ENCODE measurements at regions not wholly inside any gene's neighbourhood (a gene's known extent, or its start where the extent isn't known, plus 50 kb on each side); places are given as distances from the start of the nearest gene placed in this dataset.

GRCh38 chr11:103010891-103011290 is 55.4 kb upstream of the MMP13 start:
- no peak overlapping the region for H3K27ac ChIP-seq
- no peak overlapping the region for H3K4me3 ChIP-seq
- 0 to 92% (median 40%) methylated on average over 1 to 3 of the region's 3 CpGs; no CpG with 5 or more reads in 2 of the 10 experiments for WGBS, 10 experiments
- in situ Hi-C loops (cut with MboI; ENCODE audit: low pct_unique_long_range_greater_than_20kb in 2 of 9, low sequenced_read_pairs in 9 of 9, unreplicated experiment in 9 of 9): no loop called here
- H3K4me1 ChIP-seq (replicated peaks in 1 of 2): no peaks in the 10 kb centered on the region
- peak in 2 of 8 experiments; percentile 59 to 68 for ATAC-seq (replicated peaks in 6 of 8)

GRCh38 chr11:103007521-103007920 is 52.0 kb upstream of the MMP13 start:
- ATAC-seq (replicated peaks in 6 of 8): peak in 1 of 8 experiments; percentile 44
- WGBS, 10 experiments: 80 to 100% (median 100%) methylated on average over 1 of the region's 1 CpG; no CpG with 5 or more reads in 5 of the 10 experiments
- in situ Hi-C loops (cut with MboI; ENCODE audit: low pct_unique_long_range_greater_than_20kb in 2 of 9, low sequenced_read_pairs in 9 of 9, unreplicated experiment in 9 of 9): no loop called here
- no peak overlapping the region for H3K27ac ChIP-seq
- H3K4me1 ChIP-seq (replicated peaks in 1 of 2): no peaks in the 10 kb centered on the region
- no peak overlapping the region for H3K4me3 ChIP-seq

Data from motor neuron (in vitro differentiated cells).